Neutrophil (primary cell): ENCODE measurements at regions not wholly inside any gene's neighbourhood (a gene's known extent, or its start where the extent isn't known, plus 50 kb on each side); places are given as distances from the start of the nearest gene placed in this dataset.

Source experiments
- H3K27ac ChIP-seq: fragments of 200-600 bp; sonication (generic); 2 replicates; pipeline ENCODE4 v1.5.1; 2016; ENCODE audit warnings: mild to moderate bottlenecking, moderate library complexity
- H3K27me3 ChIP-seq: fragments of 200-600 bp; sonication (generic); 2 replicates; pipeline ENCODE4 v1.6.0; 2016; ENCODE audit warnings: mild to moderate bottlenecking
- H3K36me3 ChIP-seq: fragments of 200-600 bp; sonication (generic); 2 replicates; pipeline ENCODE4 v1.5.1; 2017
- H3K4me1 ChIP-seq, 2 experiments: fragments of 200-600 bp in 1 of 2; sonication (generic) in 1 of 2; 1 replicate in 1 of 2; 2 replicates in 1 of 2; pipeline versions ENCODE4 v1.5.1 to v1.6.1; 2013 to 2016; ENCODE audit warnings: low read depth in 1 of 2, low read length in 1 of 2, mild to moderate bottlenecking in 1 of 2, moderate library complexity in 1 of 2; ENCODE audit not compliant: control insufficient read depth in 1 of 2, insufficient read depth in 1 of 2
- H3K4me3 ChIP-seq, 2 experiments: fragments of 200-600 bp in 1 of 2; sonication (generic) in 1 of 2; 1 replicate in 1 of 2; 2 replicates in 1 of 2; pipeline ENCODE4 v1.5.1; 2013 to 2016; ENCODE audit warnings: low read depth in 1 of 2, low read length in 1 of 2, mild to moderate bottlenecking in 1 of 2, moderate library complexity in 1 of 2
- H3K9me3 ChIP-seq: fragments of 200-600 bp; sonication (generic); 2 replicates; pipeline ENCODE4 v1.5.1; 2016
- TF ChIP-seq, protein P1 (sequence below): fragments of 200-600 bp; sonication (generic); IDR thresholded peaks from 2 replicates; pipeline ENCODE4 v1.5.1; 2016; ENCODE audit warnings: antibody characterized with exemption

GRCh38 chr1:163673759-163674151, 352.0 kb downstream of the NUF2 start:
- Histone ChIP-seq H3K4me3 (no peak overlapping the region), H3K36me3 (no peaks in the 10 kb centered on the region), H3K9me3 (no peaks in the 10 kb centered on the region), H3K27me3 (no peaks in the 10 kb centered on the region), H3K27ac (no peak overlapping the region), H3K4me1 (no peaks in the 10 kb centered on the region)
- TF ChIP-seq, protein P1, sequence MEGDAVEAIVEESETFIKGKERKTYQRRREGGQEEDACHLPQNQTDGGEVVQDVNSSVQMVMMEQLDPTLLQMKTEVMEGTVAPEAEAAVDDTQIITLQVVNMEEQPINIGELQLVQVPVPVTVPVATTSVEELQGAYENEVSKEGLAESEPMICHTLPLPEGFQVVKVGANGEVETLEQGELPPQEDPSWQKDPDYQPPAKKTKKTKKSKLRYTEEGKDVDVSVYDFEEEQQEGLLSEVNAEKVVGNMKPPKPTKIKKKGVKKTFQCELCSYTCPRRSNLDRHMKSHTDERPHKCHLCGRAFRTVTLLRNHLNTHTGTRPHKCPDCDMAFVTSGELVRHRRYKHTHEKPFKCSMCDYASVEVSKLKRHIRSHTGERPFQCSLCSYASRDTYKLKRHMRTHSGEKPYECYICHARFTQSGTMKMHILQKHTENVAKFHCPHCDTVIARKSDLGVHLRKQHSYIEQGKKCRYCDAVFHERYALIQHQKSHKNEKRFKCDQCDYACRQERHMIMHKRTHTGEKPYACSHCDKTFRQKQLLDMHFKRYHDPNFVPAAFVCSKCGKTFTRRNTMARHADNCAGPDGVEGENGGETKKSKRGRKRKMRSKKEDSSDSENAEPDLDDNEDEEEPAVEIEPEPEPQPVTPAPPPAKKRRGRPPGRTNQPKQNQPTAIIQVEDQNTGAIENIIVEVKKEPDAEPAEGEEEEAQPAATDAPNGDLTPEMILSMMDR, result no peak

DNA sequence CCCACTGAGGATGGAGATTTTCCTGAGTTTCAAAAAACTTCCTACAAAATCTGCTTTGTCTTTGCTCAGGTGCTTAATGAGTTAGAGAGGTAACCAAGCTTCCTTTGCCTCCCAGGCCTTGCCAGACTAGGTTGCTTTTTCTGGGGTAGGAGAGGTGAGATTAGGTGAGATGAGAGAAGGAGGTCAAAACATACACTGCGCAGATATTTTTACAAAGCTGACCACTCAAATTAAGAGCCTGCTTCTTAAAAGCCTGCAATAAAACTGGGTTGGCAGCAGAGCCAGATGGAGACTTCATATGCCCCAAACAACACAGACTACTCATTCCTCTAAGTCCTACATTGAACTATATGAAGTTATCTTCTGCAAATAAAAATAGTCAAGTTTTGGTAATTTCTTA, 352.5 kb downstream of the NUF2 start:
- TF ChIP-seq, protein P1, result no peak
- H3K27me3 ChIP-seq, result no peaks in the 10 kb centered on the region
- H3K9me3 ChIP-seq, result no peaks in the 10 kb centered on the region
- H3K36me3 ChIP-seq, result no peaks in the 10 kb centered on the region
- no peak overlapping the region for H3K27ac ChIP-seq
- H3K4me3 ChIP-seq, result no peak overlapping the region
- H3K4me1 ChIP-seq, result no peaks in the 10 kb centered on the region

DNA sequence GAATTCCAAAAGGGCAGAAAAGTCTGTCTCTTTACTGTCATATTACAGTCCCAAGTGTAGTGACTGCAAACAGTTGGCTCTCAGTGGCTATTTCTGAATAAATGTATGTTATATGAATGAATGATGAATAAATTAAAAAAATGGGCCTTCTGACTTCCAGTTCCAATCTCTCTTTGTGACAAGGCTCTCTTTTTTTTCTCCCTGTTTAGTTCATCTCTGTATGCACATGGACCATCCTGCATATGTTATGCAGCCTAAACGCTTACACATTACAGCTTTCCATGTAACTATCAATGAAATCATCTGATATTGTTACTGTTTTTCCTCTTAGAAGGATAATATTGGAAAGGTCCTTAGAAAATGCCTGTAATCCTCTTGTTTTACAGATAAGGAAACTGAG, 363.0 kb downstream of the NUF2 start:
- no peak overlapping the region for H3K27ac ChIP-seq
- H3K36me3 ChIP-seq, result no peaks in the 10 kb centered on the region
- no peaks in the 10 kb centered on the region for H3K4me1 ChIP-seq
- no peaks in the 10 kb centered on the region for H3K9me3 ChIP-seq
- TF ChIP-seq, protein P1, result no peak
- H3K4me3 ChIP-seq, result no peak overlapping the region
- no peaks in the 10 kb centered on the region for H3K27me3 ChIP-seq

GRCh38 chr1:163692266-163692665, 370.5 kb downstream of the NUF2 start:
- TF ChIP-seq, protein P1, result no peak
- Histone ChIP-seq H3K4me1 (no peaks in the 10 kb centered on the region), H3K4me3 (no peak overlapping the region), H3K27me3 (no peaks in the 10 kb centered on the region), H3K36me3 (no peaks in the 10 kb centered on the region), H3K27ac (no peak overlapping the region), H3K9me3 (no peaks in the 10 kb centered on the region)

- Histone ChIP-seq H3K27me3 (no peaks in the 10 kb centered on the region), H3K9me3 (no peaks in the 10 kb centered on the region), H3K27ac (no peak overlapping the region), H3K4me1 (no peaks in the 10 kb centered on the region), H3K36me3 (no peaks in the 10 kb centered on the region), H3K4me3 (no peak overlapping the region)
- TF ChIP-seq, protein P1, result no peak
These were observed 375.4 kb downstream of the NUF2 start for GRCh38 chr1:163697137-163697536.

- TF ChIP-seq, protein P1, result no peak
- Histone ChIP-seq H3K36me3 (no peaks in the 10 kb centered on the region), H3K4me1 (no peaks in the 10 kb centered on the region), H3K27me3 (no peaks in the 10 kb centered on the region), H3K27ac (no peak overlapping the region), H3K4me3 (no peak overlapping the region), H3K9me3 (no peaks in the 10 kb centered on the region)
These were observed 380.1 kb downstream of the NUF2 start for GRCh38 chr1:163701783-163702374.
